Activated CD8-positive, alpha-beta memory T cell treated with anti-CD3 and anti-CD28 coated beads for 48 hours (primary cell): ENCODE measurements at regions not wholly inside any gene's neighbourhood (a gene's known extent, or its start where the extent isn't known, plus 50 kb on each side); places are given as distances from the start of the nearest gene placed in this dataset.
"Not testable (repeated sequence)": the region's sequence is repeated elsewhere in the genome, so short reads cannot be mapped to it uniquely, and the experiment has no call there.

Experiments used
- DNase-seq, 3 experiments: peaks; one replicate each; pipeline ENCODE4 v3.0.0-alpha.2; 2020; ENCODE audit warnings: low read depth in 2 of 3, low spot score in 2 of 3

- DNase-seq, result no peak
These were observed 327.7 kb upstream of the NPSR1 start for GRCh38 chr7:34330308-34330707.

GRCh38 chr7:34331102-34331501, 326.9 kb upstream of the NPSR1 start:
- no peak for DNase-seq

GRCh38 chr7:34332006-34332405, 326.0 kb upstream of the NPSR1 start:
- DNase-seq, result no peak

- no peak for DNase-seq
These were observed 324.8 kb upstream of the NPSR1 start for GRCh38 chr7:34333184-34333583.

DNA sequence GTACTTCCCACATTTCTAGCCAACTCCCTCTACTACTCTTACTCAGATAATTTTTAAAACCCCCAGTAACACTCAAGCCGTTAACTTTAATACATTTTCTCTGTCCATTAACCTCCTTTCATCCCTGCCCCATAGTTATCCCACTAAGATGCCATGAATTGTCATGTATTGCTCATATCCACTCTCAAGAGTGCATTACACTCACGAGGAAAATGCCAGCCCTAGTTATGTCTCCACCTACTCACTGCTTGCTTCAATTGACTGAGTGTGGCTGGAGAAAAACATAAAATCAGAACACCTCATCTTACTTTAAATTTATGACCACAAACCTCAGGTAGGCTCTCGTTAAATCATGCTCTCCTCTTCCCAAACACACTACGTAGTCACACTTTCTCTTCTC, 324.1 kb upstream of the NPSR1 start:
- no peak for DNase-seq

DNA sequence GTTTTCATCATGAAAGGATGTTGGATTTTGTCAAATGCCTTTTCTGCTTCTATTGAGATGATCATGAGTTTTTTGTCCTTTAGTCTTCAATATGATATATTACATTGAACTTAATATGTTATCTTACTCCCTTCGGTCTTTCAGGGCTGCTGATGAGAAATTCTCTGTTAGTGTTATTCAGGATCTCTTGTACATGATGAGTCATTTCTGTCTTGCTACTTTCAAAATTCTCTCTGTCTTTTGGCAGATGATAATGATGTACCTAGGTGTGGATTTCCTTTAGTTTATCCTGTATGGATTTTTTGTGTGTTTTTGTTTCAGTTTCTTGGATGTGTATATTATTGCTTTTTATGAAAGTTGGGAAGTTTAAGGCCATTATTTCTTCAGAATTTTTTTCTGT, 320.9 kb upstream of the NPSR1 start:
- DNase-seq, result no peak

- DNase-seq, result no peak
These were observed 319.0 kb upstream of the NPSR1 start for GRCh38 chr7:34338961-34339526.

DNA sequence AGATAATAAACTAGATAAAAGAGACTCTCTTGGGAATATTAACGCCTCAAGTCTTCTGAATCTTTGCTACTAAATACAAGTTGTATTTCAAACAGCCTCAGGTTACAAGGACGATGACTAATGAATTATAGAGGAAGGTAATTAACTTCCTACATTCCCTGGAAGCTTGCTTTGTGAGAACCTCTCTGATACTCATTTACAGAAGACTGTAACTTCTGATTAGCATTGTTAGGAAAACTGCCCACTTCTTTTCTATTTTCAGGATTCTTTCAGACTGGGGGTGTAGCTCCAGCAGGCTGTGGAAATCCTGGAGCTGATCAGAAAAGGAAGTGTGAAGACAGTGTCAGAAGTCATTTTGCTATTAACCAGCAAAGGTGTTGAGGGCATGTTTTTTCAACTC, 316.7 kb upstream of the NPSR1 start:
- DNase-seq, result no peak

DNA sequence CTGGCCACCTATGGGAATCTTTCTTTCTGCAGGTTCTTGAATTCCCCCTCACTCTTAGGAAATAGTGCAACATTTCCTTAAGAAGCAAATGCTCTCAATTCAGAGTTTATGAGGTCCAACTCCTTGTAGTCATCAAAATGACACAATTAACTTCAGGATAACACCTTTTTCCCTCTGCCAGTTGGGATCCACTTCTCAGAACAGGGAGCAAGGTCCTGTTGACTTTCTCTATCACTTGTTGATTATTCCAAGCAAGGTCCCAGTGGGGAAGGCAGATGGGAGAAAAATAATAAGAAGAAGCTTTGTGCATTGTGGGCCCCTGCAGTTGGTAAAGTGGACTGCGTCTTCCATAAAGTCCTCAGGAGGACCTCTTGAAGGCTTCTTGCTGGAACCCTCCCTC, 315.6 kb upstream of the NPSR1 start:
- no peak for DNase-seq

DNA sequence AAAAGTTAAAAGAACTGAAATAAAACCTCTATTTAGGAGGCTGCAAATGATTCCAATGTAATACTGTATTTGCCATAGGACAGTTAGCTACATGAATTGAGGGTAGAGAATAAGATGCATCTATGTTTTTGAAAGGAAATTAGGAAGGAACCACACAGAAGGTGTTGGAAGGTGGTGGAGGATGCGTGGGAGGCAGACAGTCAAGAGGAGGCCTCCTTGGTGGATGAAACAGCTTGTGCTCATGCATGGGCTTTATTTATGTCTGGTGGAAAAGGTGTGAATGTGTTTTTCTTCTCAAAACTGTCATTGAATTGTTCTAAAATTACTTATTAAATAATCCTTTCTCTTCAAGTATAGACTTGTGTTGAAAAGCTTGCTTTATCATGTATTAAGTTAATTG, 314.4 kb upstream of the NPSR1 start:
- DNase-seq, result no peak

DNA sequence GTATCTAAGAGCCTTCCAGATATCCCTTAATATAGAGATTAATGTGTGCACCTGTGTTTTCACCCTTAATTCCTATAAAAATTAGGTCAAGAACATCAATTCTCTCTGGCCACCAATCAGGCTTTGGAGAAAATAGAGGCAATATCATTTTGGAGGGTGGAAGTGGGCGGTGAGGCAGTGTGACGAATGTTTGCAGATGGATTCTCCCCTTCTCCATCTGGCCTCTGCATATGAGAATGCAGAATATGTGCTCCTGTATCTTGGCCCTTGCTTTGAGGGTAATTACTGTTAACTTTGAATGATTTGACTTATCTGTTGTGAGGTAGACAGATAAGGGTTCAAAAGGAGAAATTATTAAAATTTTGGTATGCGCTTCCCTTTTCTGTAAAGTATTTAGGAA, 304.0 kb upstream of the NPSR1 start:
- no peak for DNase-seq

DNA sequence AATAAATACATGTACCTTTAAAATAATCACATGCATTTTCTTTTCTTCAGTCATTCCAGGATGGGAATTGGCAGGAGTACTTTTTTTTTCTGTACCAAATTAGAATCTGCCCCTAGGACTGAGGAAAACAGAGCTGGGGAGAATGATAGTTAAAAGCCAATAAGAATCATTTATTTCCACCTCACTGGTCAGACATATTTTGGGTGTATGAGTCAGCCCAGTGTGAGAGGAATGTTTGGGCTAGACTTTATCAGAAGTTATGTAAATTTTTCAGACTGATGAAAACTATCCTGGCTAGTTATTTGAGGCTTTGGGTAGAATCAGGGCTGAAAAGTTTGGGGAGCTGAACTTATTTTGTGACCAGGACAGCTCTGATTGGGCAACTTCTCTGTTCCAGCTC, 303.1 kb upstream of the NPSR1 start:
- DNase-seq, result no peak

DNA sequence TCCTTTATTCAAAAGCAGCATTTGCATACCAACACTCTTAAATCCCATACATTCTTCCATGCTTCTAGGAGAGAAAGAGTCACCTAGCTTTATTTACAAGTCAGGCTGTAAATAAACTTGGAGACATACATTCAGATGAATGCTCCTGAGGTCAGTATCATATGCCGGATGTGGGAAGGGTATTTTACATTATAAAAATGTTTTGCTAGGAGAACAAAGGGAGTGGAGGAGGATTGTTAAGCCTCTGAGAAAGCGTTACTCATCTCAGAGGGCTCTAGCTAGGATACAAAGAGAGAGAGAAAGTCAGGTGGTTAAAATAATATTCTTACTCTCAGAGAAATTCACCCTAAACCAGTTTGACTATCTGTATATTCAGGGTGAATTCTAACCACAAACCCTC, 300.9 kb upstream of the NPSR1 start:
- no peak for DNase-seq

GRCh38 chr7:34357946-34358345, 300.1 kb upstream of the NPSR1 start:
- no peak for DNase-seq

- not testable (repeated sequence) for DNase-seq
These were observed 299.4 kb upstream of the NPSR1 start for GRCh38 chr7:34358578-34358977.

DNA sequence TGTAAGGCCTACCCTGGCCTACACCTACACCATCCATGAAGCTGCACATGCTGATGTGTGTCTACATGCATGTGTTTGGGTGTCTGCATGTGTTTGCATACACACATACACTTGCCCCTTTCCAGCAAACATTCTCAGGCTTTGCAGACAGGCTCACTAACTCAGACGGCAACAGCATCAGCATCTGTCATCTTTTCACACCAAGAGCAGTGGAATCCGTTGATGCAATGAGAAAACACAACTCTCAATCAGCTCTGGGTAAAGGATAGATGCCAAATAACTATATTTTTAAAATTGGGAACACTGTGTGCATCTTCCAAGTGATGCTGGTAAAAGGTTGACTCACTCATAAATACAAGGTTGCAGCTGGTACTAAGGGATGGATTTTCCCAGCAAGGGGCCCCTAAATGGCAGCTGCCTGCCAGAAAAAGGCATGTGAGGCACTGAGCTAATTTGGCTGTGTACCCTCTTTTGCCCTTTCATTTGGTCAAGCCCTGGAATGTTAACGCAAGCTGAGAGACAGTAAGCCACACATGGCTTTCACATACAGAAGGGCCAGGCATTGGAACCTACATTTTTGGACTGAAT, 296.3 kb upstream of the NPSR1 start:
- DNase-seq, result no peak

DNA sequence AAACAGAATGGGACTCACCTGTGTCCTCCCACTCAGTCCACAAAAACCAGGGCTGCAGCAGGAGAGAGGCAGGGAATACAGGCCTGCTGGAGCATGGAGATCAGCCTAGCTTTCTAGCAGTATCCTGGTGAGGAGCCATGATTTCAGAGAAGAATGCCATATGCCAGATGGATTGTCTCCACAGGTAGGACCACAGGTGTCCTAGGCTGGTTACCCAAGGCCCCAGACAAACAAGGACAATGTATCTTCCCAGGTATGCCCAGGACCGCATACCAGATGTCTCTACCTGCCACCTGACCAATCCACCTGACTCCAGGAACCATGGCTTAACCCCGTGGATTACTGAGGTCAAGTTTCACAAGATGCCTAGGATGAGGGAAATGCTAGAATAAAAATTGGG, 295.4 kb upstream of the NPSR1 start:
- DNase-seq, result no peak

- DNase-seq, result no peak
These were observed 293.9 kb upstream of the NPSR1 start for GRCh38 chr7:34364130-34364529.

- no peak for DNase-seq
These were observed 293.0 kb upstream of the NPSR1 start for GRCh38 chr7:34365011-34365410.

DNA sequence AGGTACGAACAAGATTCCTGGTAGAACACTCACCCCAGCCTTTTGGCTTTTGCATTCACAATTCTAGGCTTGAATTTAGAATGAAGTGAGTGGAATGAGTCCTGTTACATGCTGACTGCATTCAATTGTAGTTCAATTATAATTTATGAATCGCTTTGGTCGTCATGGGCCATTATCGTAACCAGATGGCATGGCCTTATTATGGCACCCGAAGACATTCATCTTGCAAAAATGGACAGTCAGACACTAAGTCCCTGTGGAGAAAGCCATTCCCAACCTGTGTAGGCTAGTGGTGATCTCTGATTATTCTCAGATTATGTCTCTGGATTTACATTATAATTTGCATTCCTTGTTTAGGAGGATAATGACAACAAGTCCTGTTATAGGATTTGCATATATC, 292.4 kb upstream of the NPSR1 start:
- no peak for DNase-seq

GRCh38 chr7:34371922-34372321, 286.1 kb upstream of the NPSR1 start:
- no peak for DNase-seq

GRCh38 chr7:34373940-34374339, 284.1 kb upstream of the NPSR1 start:
- no peak for DNase-seq

DNA sequence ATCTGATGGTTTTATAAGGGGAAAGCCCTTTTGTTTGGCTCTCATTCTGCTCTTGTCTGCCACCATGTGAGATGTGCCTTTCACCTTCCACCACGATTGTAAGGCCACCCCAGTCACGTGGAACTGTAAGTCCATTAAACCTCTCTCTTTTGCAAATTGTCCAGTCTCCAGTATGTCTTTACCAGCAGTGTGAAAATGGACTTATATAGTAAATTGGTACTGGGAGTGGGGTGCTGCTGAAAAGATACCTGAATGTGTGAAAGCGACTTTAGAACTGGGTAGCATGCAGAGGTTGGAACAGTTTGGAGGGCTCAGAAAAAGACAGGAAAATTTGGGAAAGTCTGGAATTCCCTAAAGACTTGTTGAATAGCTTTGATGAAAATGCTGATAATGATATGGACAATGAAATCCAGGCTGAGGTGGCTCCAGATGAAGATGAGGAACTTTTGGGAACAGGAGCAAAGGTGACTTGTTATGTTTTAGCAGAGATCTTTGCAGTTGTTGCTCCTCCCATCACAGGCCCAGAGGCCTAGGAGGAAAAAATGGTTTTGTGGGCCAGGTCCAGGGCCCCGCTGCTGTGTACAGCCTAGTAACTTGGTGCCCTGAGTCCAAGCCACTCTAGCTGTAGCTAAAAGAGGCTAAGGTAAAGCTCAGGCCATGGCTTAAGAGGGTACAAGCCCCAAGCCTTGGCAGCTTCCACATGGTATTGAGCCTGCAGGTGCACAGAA, 275.7 kb upstream of the NPSR1 start:
- no peak for DNase-seq
